Right ventricle myocardium inferior (tissue), 1 donor: ENCODE measurements at regions not wholly inside any gene's neighbourhood (a gene's known extent, or its start where the extent isn't known, plus 50 kb on each side); places are given as distances from the start of the nearest gene placed in this dataset.

ENCODE experiments used
- ATAC-seq: fragments of 200-7000 bp; cut with Tn5 transposase; one replicate; pipeline ENCODE4 v1.9.1; 2020; ENCODE audit warnings: mild to moderate bottlenecking, moderate library complexity
- DNase-seq: peaks from one replicate; pipeline ENCODE4 v3.0.0; 2021; ENCODE audit errors: missing footprints
- intact Hi-C: fragments of 100-400 bp; cut with DNase I; formaldehyde crosslinking; loops from one replicate; pipeline ENCODE4 v1.11.0; 2022
- donor health status: DM: no; HTN: yes; CAD: no; lungs with severe emphysema.

DNA sequence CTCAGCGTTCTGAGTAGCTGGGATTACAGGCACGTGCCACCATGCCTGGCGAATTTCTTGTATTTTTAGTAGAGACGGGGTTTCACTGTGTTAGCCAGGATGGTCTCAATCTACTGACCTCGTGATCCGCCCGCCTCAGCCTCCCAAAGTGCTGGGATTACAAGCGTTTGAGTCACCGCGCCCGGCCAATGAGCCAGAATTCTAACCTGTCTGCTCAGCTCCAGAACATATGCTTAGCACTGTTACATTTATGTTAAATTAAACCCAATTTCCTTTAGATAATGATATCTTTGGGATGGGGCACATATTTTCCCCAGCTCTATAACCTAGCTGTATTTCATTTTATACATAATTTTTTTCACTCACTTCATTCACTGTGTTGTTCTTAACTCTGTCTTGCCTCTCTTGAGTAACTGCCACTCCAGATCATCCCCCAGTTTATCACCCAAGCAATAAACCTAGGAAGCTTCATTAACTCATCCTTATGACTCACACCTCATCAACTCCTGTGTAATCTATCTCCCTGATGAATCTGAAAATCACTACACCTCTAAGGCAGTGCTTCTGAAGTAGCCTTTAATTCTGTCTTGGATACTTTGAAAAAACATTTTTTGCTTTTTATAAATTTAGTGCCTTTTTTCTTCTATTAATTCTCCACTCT is 559.7 kb upstream of the ZWINT start:
- ATAC-seq = no peak
- intact Hi-C loops = no loop called here

DNA sequence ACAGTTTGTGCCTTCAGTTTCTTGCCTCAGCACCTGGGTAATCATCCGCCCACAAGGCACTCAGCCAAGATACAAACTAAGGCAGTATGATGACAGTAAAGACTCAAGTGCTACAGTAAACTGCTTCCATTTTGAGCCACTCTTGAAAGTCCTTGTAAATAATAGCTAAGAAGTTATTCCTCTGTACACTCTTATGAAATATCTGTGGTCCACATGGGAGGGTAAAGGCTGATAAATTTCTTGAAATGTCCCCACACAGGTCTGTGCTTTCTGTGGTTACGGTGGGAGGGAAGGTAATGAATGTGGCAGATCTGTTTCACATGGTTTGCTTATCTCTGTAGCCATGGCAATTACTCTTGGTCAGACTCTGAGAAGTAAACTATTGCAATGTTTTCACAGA is 551.0 kb upstream of the ZWINT start:
- no peak for ATAC-seq
- no peak for DNase-seq
- intact Hi-C loops = no loop called here

More for the DNA sequence above, 559.7 kb upstream of the ZWINT start:
- no peak for DNase-seq

DNA sequence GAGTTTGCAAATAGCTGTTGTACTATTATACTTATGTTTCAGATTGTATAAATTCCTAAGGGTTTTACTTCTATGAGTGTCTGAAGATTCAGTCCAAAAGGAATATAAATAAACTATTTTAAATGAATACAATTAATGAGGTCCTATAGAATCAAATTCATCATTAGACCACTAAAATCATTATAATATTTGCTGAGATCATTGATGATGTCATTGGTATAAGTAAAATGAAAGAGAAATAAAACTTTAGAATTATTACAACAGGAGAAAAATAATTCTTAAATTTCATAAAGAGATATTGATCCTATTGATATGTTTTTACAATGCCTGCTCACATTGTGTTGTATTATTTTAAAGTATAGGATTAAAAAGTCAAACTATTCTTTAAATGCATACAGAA is 544.0 kb upstream of the ZWINT start:
- intact Hi-C loops = no loop called here
- ATAC-seq = no peak
- DNase-seq = no peak

DNA sequence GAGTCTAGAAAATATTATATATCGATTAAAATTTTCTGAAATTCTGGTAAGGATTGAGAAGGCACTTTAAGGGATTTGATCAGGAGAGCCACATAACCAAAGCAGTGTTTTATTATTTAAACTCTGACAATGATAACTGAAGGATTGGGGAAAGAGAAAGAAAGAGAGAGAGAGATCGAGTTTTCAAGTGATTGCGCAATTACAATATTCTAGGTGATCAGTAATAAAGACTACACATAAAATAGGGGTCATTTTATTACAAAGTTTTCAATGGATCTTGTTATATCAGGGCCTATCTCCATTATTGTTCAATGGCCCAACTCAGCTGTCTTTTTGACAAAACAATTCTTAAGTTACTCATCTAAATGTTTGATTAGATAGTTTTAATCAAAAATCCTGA is 541.5 kb upstream of the ZWINT start:
- intact Hi-C loops = no loop called here
- ATAC-seq (no peak), DNase-seq (no peak)

DNA sequence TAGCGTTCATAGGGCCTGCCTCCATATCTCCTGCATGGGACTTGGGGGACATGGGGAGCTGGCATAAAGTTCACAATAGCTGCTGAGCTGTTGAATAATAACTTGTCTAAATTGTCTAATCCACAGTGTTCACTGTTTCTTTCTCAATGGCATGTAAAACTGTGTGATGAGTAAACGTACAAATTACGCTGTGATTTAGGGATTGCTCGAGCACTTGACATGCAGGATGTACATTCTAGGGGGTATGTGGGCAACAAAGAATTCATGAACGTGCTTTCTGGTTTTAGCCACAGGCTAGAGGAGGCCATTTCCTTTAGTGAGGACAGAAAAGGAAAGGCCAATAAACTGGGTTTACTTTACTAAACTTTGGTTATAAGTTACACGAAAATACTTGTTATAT is 534.2 kb upstream of the ZWINT start:
- no peak for ATAC-seq
- intact Hi-C loops = no loop called here
- no peak for DNase-seq

DNA sequence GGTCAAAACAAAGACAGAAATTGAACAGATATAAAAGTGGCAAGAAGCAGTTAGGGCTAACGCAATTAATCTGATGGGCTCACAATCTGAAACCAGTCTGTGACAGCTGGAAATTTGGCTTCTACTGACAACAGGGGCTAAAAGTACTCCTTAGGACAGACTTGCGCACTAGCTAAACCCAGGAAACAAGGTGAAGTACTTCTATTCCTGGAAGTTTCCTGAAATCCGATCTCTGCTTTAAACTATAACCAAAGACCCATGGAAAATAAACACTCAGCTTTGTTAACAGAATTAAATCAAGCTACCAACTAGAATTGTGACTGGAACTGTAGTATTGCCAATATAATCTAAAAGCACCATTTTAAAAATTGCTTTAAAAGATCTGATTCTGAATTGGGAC is 520.2 kb upstream of the ZWINT start:
- ATAC-seq (no peak), DNase-seq (no peak)
- intact Hi-C loops = no loop called here

DNA sequence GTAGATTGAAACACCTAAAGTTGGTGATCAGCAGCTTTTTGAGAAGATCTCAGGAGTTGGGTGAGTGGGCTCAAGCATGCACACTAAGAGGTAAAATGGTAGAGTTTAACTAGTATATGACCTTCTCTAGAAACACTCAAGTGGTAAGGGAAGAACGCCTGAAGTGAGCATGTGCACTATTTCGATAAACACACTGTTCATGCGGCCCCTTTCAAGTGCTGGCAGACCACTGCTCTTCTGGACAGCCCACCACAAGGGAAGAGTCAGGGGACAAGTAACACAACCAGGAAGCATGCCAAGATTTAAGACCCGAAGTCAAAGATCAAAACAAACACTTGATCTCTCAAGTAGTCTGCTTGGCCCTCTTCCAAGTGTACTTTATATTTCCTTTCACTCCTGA is 519.5 kb upstream of the ZWINT start:
- no peak for DNase-seq
- no peak for ATAC-seq
- intact Hi-C loops = no loop called here

DNA sequence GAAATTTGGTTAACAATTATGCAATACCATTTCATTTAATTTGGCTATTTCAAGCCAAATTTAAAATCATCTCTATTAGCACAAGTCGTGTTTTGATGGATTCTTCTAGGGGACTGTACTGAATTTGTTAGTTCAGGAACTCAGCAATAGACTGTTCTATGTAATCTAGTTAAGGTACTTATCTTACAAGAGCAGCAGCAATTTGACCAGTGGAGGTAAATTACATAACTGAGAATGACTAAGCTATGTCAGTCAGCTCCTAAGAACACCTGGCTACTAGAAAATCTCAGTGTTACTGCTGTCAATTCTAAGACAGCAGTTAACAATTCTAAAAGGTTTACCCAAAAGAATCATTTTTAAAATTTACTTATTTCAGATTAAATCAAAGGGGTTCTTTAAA is 513.9 kb upstream of the ZWINT start:
- intact Hi-C loops = no loop called here
- no peak for DNase-seq
- no peak for ATAC-seq

DNA sequence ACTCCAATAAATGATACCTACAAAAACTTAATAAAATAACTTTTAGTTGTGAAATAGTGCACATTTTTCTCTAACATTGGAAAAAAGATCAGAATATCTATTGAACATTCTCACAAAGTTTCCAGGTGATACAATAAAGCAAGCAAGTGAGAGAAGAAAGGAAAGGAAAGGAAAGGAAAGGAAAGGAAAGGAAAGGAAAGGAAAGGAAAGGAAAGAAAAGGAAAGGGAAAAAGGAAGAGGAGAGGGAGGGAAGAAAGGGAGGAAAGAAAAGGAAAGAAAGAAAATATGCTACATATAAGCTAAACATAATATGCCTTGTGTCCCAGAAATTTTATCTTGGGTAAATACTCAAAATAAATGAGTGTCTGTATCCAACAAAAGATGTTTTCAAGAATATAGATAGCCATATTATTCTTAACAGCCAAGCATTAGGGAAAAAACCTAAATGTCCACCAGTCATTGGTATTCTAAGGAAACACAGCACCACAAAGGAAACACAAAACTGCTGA is 510.2 kb upstream of the ZWINT start:
- ATAC-seq (no peak), DNase-seq (no peak)
- intact Hi-C loops = no loop called here

DNA sequence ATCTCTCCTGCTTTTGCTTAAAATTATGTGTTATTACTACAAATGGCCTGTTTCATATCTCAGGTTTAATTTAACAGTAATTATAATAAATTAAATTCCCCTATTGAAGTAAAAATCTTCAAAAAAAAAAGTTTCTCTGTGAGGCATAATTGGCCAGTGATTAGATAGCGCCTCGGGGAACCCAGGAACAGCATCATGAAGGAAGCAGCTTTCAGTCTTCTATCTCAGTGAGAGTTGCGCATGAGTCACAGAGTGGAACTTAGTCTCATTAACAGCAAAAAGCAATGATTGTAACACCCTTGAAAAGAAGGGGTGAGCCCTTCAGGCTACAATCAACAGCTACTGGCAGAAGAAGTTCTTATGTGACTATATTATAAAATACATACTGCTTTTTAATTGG is 506.2 kb upstream of the ZWINT start:
- ATAC-seq = no peak
- intact Hi-C loops = no loop called here
- no peak for DNase-seq

DNA sequence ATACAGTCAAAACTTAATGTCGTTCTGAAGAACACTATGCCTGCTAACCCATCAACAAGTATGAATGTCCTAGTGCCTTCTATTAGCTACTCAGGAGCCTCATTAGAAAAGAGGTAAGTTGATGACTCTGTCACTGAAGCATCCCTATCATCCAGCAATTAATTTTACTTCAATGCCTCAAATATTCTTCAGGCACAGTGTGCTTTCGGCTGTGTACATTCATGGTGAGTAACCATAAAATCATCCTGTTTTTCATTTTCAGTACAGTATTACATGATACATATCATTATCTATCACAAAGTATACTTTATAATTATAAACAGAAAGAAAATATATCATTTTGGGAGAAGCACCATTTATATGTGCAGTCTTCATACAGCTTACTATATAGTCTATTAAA is 495.5 kb upstream of the ZWINT start:
- ATAC-seq = no peak
- no peak for DNase-seq
- intact Hi-C loops = no loop called here

DNA sequence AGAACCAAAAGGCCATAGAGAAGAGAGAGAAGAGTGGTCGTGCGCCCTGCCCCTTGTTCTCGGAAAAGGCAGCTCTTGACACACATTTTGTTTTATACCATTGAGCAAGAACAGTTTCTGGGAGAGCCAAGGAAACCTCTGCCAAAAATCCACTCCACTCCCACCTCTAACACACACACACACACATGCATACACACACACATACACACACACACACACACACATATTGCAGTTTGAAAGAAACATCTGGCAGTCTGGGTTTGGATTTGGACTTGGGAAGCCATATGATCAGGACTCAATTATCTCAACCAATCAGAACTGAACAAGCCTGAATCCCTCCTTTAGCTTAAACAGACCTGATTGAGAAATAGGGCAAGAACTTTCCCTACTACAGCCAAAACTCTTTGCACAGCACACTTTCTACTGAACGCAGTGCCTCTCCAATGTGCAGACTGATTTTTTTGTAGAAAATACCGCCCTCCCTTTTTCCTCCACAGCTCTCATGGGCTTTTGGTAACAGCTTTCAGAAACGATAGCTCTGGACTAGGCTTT is 484.0 kb upstream of the ZWINT start:
- intact Hi-C loops = no loop called here
- DNase-seq (no peak), ATAC-seq (no peak)

DNA sequence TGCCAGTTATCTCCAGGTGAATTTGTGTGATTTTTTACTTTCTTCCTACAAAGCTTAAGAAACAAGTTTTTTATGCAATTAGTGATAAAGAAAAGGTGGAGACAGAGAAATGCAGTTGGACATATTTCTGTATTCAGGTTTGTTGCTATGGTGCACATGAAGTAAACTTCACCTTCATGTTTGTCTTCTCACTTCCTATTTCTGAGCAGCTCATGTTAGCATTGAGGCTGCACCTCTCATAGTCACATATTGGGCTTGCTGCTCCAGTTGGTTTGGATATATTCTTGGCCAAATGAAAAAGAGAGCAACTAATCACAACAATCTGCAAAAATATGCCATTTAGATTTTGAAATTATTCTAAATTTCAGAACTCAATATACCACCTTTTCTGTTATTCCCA is 475.6 kb upstream of the ZWINT start:
- ATAC-seq = no peak
- DNase-seq = no peak
- intact Hi-C loops = no loop called here

DNA sequence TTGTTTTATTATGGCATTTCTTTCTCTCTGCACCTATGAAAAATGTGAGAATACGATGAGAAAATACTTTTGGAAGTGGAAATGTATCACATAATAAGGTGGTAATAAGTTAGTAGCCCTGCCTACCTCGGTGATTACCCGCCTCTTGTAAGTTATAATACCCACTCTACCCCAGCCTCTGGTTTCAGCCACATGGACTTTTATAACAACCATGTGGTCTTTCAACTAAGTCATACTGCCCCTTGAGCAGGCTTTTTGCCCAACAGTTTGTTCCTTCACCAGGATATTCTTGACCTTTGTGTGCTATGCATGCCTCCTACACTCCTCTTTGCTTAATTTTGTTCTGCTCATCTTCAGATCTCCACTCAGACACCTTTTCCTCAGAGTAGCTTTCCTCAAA is 470.6 kb upstream of the ZWINT start:
- no peak for ATAC-seq
- intact Hi-C loops = no loop called here
- DNase-seq = no peak

DNA sequence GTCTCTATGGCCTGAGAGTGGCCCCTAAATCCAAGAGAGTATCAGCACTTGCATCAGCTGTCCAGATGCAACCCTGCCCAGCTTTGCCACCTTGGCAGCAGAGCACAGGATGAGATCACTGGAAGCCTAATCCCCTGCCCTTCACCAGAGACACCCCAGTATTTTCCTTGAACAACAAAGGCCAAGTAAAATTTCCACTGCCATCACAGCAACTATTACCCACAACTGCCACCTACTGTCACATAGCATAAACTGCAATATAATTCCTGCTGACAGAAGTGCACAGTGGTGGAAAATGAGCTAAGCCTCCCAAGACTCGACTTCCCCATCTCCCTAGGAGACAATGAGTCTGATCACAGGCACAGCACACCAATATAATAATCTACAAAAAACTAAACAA is 462.8 kb upstream of the ZWINT start:
- intact Hi-C loops = no loop called here
- ATAC-seq = no peak
- no peak for DNase-seq

DNA sequence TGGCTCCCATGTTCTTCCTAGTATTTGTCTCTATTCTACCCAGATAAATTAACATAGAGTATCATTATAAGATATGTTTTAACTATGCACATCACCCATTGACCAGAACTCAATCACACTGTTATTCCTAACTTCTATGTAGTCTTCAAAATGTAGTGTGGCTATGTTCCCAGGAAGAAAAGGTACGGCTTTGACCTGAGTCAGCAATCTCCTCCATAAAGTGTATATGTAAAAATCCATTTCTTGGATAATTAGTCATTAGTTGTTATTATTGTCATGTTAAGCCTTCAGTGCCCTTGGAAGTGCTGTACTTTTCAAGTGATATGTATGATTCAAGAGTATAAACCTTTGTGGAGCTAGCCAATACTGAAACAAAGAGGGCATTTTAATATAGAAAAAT is 444.0 kb upstream of the ZWINT start:
- intact Hi-C loops = no loop called here
- no peak for ATAC-seq
- no peak for DNase-seq

DNA sequence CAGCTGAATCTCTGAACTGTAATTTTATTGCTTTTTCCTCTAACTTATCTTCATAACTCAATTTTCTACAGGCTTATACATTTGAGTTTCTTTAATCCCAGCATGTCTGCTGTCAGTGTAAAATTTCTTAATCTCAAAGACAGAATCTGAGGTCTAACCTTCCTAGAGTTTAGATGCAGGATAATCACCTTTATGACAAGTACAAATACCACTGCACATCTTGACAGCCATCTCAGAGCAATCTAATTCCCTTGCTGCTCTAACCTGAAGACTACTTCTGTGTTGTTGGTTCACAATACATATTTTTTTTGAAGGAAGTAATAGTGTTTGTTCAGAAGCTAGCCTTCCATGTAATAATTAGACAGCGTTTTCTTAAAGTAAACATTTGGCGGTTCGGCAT is 424.2 kb upstream of the ZWINT start:
- ATAC-seq = no peak
- intact Hi-C loops = no loop called here

DNA sequence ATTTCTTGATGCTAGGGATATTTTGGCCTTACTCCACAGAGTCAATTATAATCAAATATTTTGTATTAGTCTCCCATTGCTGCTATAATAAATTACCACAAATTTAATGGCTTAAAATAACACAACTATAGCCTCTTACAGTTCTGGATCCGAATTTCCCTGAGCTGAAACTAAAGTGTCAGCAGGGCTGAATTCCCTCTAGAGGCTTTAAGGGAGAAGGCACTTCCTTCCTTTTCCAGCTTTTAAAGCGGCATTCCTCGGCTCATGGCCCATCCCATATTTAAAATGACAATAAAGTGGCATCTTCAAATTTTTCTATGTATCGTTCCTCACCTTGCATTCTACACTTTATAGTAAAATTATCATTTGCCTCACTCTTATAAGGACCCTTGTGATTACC is 421.4 kb upstream of the ZWINT start:
- ATAC-seq = no peak
- intact Hi-C loops = no loop called here

More for the DNA sequence above, 424.2 kb upstream of the ZWINT start:
- DNase-seq = no peak

DNA sequence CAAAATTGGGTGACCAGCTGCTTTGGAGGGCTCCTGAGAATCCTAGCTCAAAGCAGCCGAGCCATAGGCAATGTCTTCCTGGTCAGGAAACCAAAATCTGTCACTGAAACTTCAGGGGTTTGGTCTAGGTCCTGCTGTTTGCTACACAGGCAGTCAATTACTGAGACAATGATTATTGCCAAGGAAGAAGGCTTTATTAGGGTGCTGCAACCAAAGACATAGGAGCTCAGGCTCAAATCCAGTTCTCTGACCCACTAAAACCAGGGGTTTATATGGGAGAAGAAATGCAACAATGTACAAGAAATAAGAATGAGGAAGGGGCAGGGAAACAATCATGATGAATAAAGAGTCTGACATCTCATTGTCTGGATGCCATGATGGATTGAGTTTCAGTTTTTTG is 410.3 kb upstream of the ZWINT start:
- intact Hi-C loops = no loop called here
- no peak for DNase-seq
- no peak for ATAC-seq

More for the DNA sequence above, 421.4 kb upstream of the ZWINT start:
- DNase-seq = no peak

DNA sequence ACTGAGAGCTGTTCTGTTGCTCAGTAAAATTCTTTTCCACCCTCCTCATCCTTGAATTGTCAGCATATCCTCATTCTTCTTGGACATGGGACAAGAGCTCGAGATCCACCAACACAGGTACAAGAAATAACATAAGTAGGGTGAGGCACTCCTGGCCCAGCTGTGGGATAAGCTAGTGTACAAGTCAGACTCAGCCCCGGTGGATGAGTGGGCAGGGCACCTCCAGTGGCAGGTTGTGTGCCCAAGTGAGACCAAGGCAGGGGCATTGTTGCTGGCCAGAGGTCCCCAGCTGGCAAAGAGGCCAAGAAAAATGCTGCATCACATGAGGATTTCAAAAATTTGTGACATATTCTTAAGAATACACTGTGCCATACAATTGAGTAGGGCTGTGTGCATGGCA is 402.0 kb upstream of the ZWINT start:
- DNase-seq (no peak), ATAC-seq (no peak)
- intact Hi-C loops = no loop called here

DNA sequence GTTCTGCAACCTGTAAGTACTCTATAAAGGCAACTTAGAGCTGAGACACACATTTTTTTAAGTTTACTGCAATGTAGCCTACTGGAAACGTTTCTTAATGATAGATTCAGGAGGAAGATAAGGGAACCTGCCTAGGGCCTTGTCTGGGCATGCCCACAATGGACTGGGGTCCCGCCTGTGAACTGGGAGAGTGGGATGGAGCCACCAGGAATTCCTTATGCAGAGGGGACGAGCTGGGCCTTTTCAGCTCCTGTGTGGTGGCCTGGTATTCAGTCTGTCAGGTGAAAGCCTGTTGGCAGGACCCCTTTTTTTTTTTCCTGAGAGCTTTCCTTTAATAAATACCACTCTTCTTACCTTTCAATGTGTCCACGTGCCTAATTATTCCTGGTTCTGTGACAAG is 384.4 kb upstream of the ZWINT start:
- no peak for DNase-seq
- intact Hi-C loops = no loop called here
- no peak for ATAC-seq
